Cardiac fibroblast (primary cell): ENCODE measurements at regions not wholly inside any gene's neighbourhood (a gene's known extent, or its start where the extent isn't known, plus 50 kb on each side); places are given as distances from the start of the nearest gene placed in this dataset.

ENCODE experiments used
- DNase-seq, 2 donors: peaks; one replicate each; pipeline versions ENCODE4 v3.0.0 to v3.0.0-alpha.2; 2010; ENCODE audit warnings: low read depth in 2 of 2
- H3K4me3 ChIP-seq, 2 donors: replicated peaks in 1 of 2; 1 replicate in 1 of 2; 2 replicates in 1 of 2; pipeline ENCODE4 v1.5.1; 2011; ENCODE audit warnings: low read depth in 2 of 2, low read length in 2 of 2, mild to moderate bottlenecking in 2 of 2, moderate library complexity in 1 of 2
- CTCF ChIP-seq: IDR thresholded peaks from one replicate; pipeline ENCODE4 v1.5.1; 2011; ENCODE audit warnings: low read depth, mild to moderate bottlenecking, low read length, inconsistent platforms

GRCh38 chr5:105940181-105940580, 1730.6 kb downstream of the EFNA5 start:
- TF ChIP-seq CTCF: no peak
- no peak for DNase-seq
- H3K4me3 ChIP-seq: no peak overlapping the region

- no peak for DNase-seq
- no peak for TF ChIP-seq CTCF
Observed at GRCh38 chr5:105934171-105934570, 1736.6 kb downstream of the EFNA5 start.

GRCh38 chr5:105931881-105932421, 1738.8 kb downstream of the EFNA5 start:
- DNase-seq: peak; percentile 65 to 83
- no peak for TF ChIP-seq CTCF
- no peak overlapping the region for H3K4me3 ChIP-seq

More at GRCh38 chr5:105934171-105934570, 1736.6 kb downstream of the EFNA5 start:
- H3K4me3 ChIP-seq: no peak overlapping the region

GRCh38 chr5:105929858-105930257, 1740.9 kb downstream of the EFNA5 start:
- TF ChIP-seq CTCF: no peak
- DNase-seq: no peak
- H3K4me3 ChIP-seq: no peak overlapping the region

- DNase-seq: peak; percentile 10 to 92
- no peak overlapping the region for H3K4me3 ChIP-seq
- no peak for TF ChIP-seq CTCF
Observed at GRCh38 chr5:105924366-105924765, 1746.4 kb downstream of the EFNA5 start.

- no peak overlapping the region for H3K4me3 ChIP-seq
- no peak for DNase-seq
- TF ChIP-seq CTCF: no peak
Observed at GRCh38 chr5:105922574-105922973, 1748.2 kb downstream of the EFNA5 start.

GRCh38 chr5:105922080-105922479, 1748.7 kb downstream of the EFNA5 start:
- no peak overlapping the region for H3K4me3 ChIP-seq
- no peak for TF ChIP-seq CTCF
- DNase-seq: no peak
